GM20000 (cell line): ENCODE measurements at regions not wholly inside any gene's neighbourhood (a gene's known extent, or its start where the extent isn't known, plus 50 kb on each side); places are given as distances from the start of the nearest gene placed in this dataset.
"Not testable (repeated sequence)": the region's sequence is repeated elsewhere in the genome, so short reads cannot be mapped to it uniquely, and the experiment has no call there.

ENCODE experiments used
- DNase-seq: peaks from one replicate; pipeline ENCODE4 v3.0.0; 2012; ENCODE audit warnings: low spot score
- TF ChIP-seq, protein P1 (sequence below): IDR thresholded peaks from 2 replicates; pipeline ENCODE4 v1.5.1; 2012; ENCODE audit warnings: mild to moderate bottlenecking, control low read depth; ENCODE audit errors: extremely low read depth, missing control alignments

DNA sequence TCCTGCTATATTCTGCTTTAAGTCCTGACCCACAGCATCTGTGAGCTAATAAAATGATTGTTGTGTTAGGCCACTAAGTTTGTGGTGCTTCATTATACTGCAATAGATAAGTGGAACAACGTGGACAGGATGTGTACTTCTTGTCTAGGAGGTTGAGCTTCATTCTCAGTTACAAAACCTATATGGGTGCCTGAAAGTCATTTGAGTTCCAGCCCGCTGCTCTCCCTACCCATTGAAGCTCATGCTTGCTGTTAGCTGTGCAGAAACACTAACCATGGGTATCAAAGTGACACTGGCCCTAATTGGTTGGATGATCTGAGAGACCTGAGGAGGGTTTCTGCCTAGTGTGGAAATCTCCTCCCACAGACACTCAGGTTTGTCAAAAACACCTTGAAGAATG lies 357.2 kb downstream of the PDCD6IP start:
- DNase-seq, result no peak
- TF ChIP-seq, protein P1, sequence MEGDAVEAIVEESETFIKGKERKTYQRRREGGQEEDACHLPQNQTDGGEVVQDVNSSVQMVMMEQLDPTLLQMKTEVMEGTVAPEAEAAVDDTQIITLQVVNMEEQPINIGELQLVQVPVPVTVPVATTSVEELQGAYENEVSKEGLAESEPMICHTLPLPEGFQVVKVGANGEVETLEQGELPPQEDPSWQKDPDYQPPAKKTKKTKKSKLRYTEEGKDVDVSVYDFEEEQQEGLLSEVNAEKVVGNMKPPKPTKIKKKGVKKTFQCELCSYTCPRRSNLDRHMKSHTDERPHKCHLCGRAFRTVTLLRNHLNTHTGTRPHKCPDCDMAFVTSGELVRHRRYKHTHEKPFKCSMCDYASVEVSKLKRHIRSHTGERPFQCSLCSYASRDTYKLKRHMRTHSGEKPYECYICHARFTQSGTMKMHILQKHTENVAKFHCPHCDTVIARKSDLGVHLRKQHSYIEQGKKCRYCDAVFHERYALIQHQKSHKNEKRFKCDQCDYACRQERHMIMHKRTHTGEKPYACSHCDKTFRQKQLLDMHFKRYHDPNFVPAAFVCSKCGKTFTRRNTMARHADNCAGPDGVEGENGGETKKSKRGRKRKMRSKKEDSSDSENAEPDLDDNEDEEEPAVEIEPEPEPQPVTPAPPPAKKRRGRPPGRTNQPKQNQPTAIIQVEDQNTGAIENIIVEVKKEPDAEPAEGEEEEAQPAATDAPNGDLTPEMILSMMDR, result no peak

GRCh38 chr3:34157491-34157890 lies 359.1 kb downstream of the PDCD6IP start:
- no peak for DNase-seq
- TF ChIP-seq, protein P1, result no peak

- TF ChIP-seq, protein P1, result no peak
- DNase-seq, result no peak
Observed at GRCh38 chr3:34159613-34160420, 361.4 kb downstream of the PDCD6IP start.

- not testable (repeated sequence) for DNase-seq
Observed at GRCh38 chr3:34169636-34170035, 371.2 kb downstream of the PDCD6IP start.

- no peak for DNase-seq
- TF ChIP-seq, protein P1, result no peak
Observed at GRCh38 chr3:34174740-34175139, 376.3 kb downstream of the PDCD6IP start.

- TF ChIP-seq, protein P1, result no peak
- no peak for DNase-seq
Observed at GRCh38 chr3:34175636-34176176, 377.3 kb downstream of the PDCD6IP start.

- DNase-seq, result no peak
- TF ChIP-seq, protein P1, result no peak
Observed at GRCh38 chr3:34176723-34177122, 378.3 kb downstream of the PDCD6IP start.

GRCh38 chr3:34178415-34178814 lies 380.0 kb downstream of the PDCD6IP start:
- DNase-seq, result no peak

More at GRCh38 chr3:34178415-34178814, 380.0 kb downstream of the PDCD6IP start:
- TF ChIP-seq, protein P1, result no peak
